PC-3 (cell line): ENCODE measurements at regions not wholly inside any gene's neighbourhood (a gene's known extent, or its start where the extent isn't known, plus 50 kb on each side); places are given as distances from the start of the nearest gene placed in this dataset.

Experiments
- ATAC-seq: fragments of 200-7000 bp; cut with Tn5 transposase; 2 replicates; pipeline ENCODE4 v1.9.1; 2020; ENCODE audit warnings: mild to moderate bottlenecking, moderate library complexity
- BruUV-seq: library from RNA; stranded (reverse); fragments of 400-500 nt; replicated peaks from 2 replicates; lab custom pipeline; 2021; lab: Mats Ljungman, UMichigan
- CTCF ChIA-PET: fragments of 300-600 bp; sonication (Branson Sonifier 250); formaldehyde crosslinking; loops from one replicate; lab custom pipeline; 2022; ENCODE audit warnings: antibody characterized with exemption; lab: Charles Lee
- POLR2A ChIA-PET: fragments of 300-600 bp; sonication (Branson Sonifier 250); formaldehyde crosslinking; loops from one replicate; lab custom pipeline; 2022; ENCODE audit warnings: antibody characterized with exemption; ENCODE audit not compliant: unreplicated experiment; lab: Charles Lee
- DNase-seq: peaks from one replicate; pipeline ENCODE4 v3.0.0-alpha.2; 2015
- H2AFZ ChIP-seq: fragments of 300-600 bp; sonication (generic); 2 replicates; pipeline ENCODE4 v1.6.0; 2016; ENCODE audit warnings: antibody characterized with exemption, low read length
- H3F3A ChIP-seq: fragments of 300-600 bp; sonication (generic); one replicate; pipeline ENCODE4 v1.6.0; 2017; ENCODE audit warnings: antibody characterized with exemption, low read length, control low read depth, mild to moderate bottlenecking; ENCODE audit not compliant: unreplicated experiment
- H3K27ac ChIP-seq: fragments of 300-600 bp; sonication (generic); 2 replicates; pipeline ENCODE4 v1.5.1; 2016; ENCODE audit warnings: mild to moderate bottlenecking, low read length
- H3K27me3 ChIP-seq: fragments of 300-600 bp; sonication (generic); 2 replicates; pipeline ENCODE4 v1.6.1; 2016; ENCODE audit warnings: low read length, mixed read lengths
- H3K36me3 ChIP-seq: fragments of 300-600 bp; sonication (generic); 2 replicates; pipeline ENCODE4 v1.6.1; 2016; ENCODE audit warnings: low read depth, mixed run types, low read length, mixed read lengths
- H3K4me1 ChIP-seq: fragments of 300-600 bp; sonication (generic); 2 replicates; pipeline ENCODE4 v1.5.1; 2016; ENCODE audit warnings: low read length; ENCODE audit not compliant: insufficient read depth
- H3K4me2 ChIP-seq: fragments of 300-600 bp; sonication (generic); 2 replicates; pipeline ENCODE4 v1.6.0; 2016; ENCODE audit warnings: low read length
- H3K4me3 ChIP-seq: fragments of 300-600 bp; sonication (generic); 2 replicates; pipeline ENCODE4 v1.5.1; 2016; ENCODE audit warnings: mild to moderate bottlenecking, low read length, mixed read lengths
- H3K79me2 ChIP-seq: fragments of 300-600 bp; sonication (generic); 2 replicates; pipeline ENCODE4 v1.6.1; 2017; ENCODE audit warnings: low read length, mixed read lengths
- H3K9ac ChIP-seq: fragments of 300-600 bp; sonication (generic); 2 replicates; pipeline ENCODE4 v1.6.0; 2016; ENCODE audit warnings: mild to moderate bottlenecking, low read length
- H3K9me2 ChIP-seq: fragments of 300-600 bp; sonication (generic); replicated peaks from 2 replicates; pipeline ENCODE4 v1.6.1; 2016; ENCODE audit warnings: mixed run types, low read length, mixed read lengths
- H3K9me3 ChIP-seq: fragments of 300-600 bp; sonication (generic); 2 replicates; pipeline ENCODE4 v1.6.1; 2016; ENCODE audit warnings: low read length, mixed read lengths
- H4K20me1 ChIP-seq: fragments of 300-600 bp; sonication (generic); 2 replicates; pipeline ENCODE4 v1.6.1; 2016; ENCODE audit warnings: low read length, mixed read lengths
- CTCF ChIP-seq: fragments of 300-600 bp; sonication (generic); conservative IDR thresholded peaks from 2 replicates; pipeline ENCODE4 v1.5.1; 2017; ENCODE audit warnings: antibody characterized with exemption, low read depth, mild to moderate bottlenecking, low read length
- EZH2 ChIP-seq: fragments of 300-600 bp; sonication (generic); IDR thresholded peaks from one replicate; pipeline ENCODE4 v1.6.1; 2017; ENCODE audit warnings: antibody characterized with exemption, mild to moderate bottlenecking, low read length; ENCODE audit not compliant: unreplicated experiment
- EZH2phosphoT487 ChIP-seq: fragments of 300-600 bp; sonication (generic); IDR thresholded peaks from 2 replicates; pipeline ENCODE4 v1.6.1; 2018; ENCODE audit warnings: mild to moderate bottlenecking, antibody characterized with exemption, low read length, borderline replicate concordance
- intact Hi-C: fragments of 100-400 bp; cut with micrococcal nuclease; formaldehyde crosslinking; loops from 2 replicates; pipeline ENCODE4 v1.9.0; 2023

- TF ChIP-seq EZH2 (no peak), EZH2phosphoT487 (no peak), CTCF (no peak)
- ATAC-seq (no peak), DNase-seq (no peak)
- CTCF ChIA-PET: no interaction called here
- no peaks in the 10 kb centered on the region for H4K20me1 ChIP-seq
- H3K9me2 ChIP-seq: no peaks in the 10 kb centered on the region
- peaks cover 26% of the 10 kb centered on the region; the same call in 1 of the 2 replicates for H3K27me3 ChIP-seq
- BruUV-seq: no TSS peak
- POLR2A ChIA-PET: no interaction called here
- no peak overlapping the region for H3K4me2 ChIP-seq
- no peak overlapping the region for H3K27ac ChIP-seq
- no peaks in the 10 kb centered on the region for H3K79me2 ChIP-seq
- no peaks in the 10 kb centered on the region for H3F3A ChIP-seq
- no peak overlapping the region for H3K9ac ChIP-seq
- H3K9me3 ChIP-seq: no peaks in the 10 kb centered on the region
- no peak overlapping the region for H3K4me3 ChIP-seq
- no peaks in the 10 kb centered on the region for H3K36me3 ChIP-seq
- no peak overlapping the region for H2AFZ ChIP-seq
- H3K4me1 ChIP-seq: 0 out of 2 replicates have a peak, but pooled peaks cover under 1% of the 10 kb centered on the region
- intact Hi-C loops: no loop called here
Measured at GRCh38 chr10:8289186-8289924, 234.9 kb downstream of the GATA3 start.

- ChIA-PET CTCF (no interaction called here), POLR2A (no interaction called here)
- no peak overlapping the region for H3K4me2 ChIP-seq
- no peaks in the 10 kb centered on the region for H3K9me2 ChIP-seq
- H3K27me3 ChIP-seq: peaks cover 46% of the 10 kb centered on the region
- no peak for ATAC-seq
- no TSS peak for BruUV-seq
- H3K79me2 ChIP-seq: no peaks in the 10 kb centered on the region
- DNase-seq: no peak
- no peak overlapping the region for H3K9ac ChIP-seq
- no peak overlapping the region for H3K27ac ChIP-seq
- intact Hi-C loops: no loop called here
- TF ChIP-seq CTCF (no peak), EZH2phosphoT487 (no peak), EZH2 (no peak)
- H4K20me1 ChIP-seq: no peaks in the 10 kb centered on the region
- no peaks in the 10 kb centered on the region for H3K36me3 ChIP-seq
- 0 out of 2 replicates have a peak, but pooled peaks cover 4% of the 10 kb centered on the region for H3K4me1 ChIP-seq
- H3K4me3 ChIP-seq: no peak overlapping the region
- H3K9me3 ChIP-seq: no peaks in the 10 kb centered on the region
- no peaks in the 10 kb centered on the region for H3F3A ChIP-seq
- no peak overlapping the region for H2AFZ ChIP-seq
Measured at GRCh38 chr10:8294779-8295178, 240.3 kb downstream of the GATA3 start.

GRCh38 chr10:8295311-8295710 lies 240.8 kb downstream of the GATA3 start:
- CTCF ChIA-PET: no interaction called here
- Histone ChIP-seq H3K4me1 (0 out of 2 replicates have a peak, but pooled peaks cover 4% of the 10 kb centered on the region), H4K20me1 (no peaks in the 10 kb centered on the region), H3F3A (no peaks in the 10 kb centered on the region), H3K9me2 (no peaks in the 10 kb centered on the region), H3K27me3 (peaks cover 51% of the 10 kb centered on the region), H3K4me3 (no peak overlapping the region), H3K4me2 (no peak overlapping the region), H3K9ac (no peak overlapping the region), H3K36me3 (no peaks in the 10 kb centered on the region), H3K9me3 (no peaks in the 10 kb centered on the region), H2AFZ (no peak overlapping the region), H3K79me2 (no peaks in the 10 kb centered on the region), H3K27ac (no peak overlapping the region)
- intact Hi-C loops: no loop called here
- TF ChIP-seq CTCF (no peak), EZH2phosphoT487 (no peak), EZH2 (no peak)
- POLR2A ChIA-PET: no interaction called here
- ATAC-seq: no peak
- no TSS peak for BruUV-seq
- no peak for DNase-seq
